ENCODE measurements at regions not wholly inside any gene's neighbourhood (a gene's known extent, or its start where the extent isn't known, plus 50 kb on each side); places are given as distances from the start of the nearest gene placed in this dataset.

DNA sequence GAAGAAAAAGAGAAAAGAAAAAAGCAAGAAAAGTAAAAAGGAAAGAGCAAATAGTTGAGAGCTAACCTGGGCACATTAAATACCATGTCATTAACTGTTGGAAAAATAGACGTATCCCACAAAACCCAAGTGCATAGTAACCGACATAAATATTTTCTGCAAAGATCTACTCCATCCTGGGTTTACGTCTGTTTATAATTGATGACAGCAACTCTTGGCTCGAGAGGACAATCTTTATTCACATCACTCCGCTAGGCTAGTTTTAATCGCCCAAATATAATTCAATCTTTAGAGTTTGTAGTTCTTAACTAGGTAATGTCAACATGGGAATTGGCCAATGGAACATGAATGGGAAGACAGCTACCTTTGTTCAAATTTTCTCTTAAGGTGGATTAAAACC lies 321.7 kb upstream of the TNC start:
- TF ChIP-seq, protein P1, sequence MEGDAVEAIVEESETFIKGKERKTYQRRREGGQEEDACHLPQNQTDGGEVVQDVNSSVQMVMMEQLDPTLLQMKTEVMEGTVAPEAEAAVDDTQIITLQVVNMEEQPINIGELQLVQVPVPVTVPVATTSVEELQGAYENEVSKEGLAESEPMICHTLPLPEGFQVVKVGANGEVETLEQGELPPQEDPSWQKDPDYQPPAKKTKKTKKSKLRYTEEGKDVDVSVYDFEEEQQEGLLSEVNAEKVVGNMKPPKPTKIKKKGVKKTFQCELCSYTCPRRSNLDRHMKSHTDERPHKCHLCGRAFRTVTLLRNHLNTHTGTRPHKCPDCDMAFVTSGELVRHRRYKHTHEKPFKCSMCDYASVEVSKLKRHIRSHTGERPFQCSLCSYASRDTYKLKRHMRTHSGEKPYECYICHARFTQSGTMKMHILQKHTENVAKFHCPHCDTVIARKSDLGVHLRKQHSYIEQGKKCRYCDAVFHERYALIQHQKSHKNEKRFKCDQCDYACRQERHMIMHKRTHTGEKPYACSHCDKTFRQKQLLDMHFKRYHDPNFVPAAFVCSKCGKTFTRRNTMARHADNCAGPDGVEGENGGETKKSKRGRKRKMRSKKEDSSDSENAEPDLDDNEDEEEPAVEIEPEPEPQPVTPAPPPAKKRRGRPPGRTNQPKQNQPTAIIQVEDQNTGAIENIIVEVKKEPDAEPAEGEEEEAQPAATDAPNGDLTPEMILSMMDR (IDR thresholded peaks at IDR 0.05): no peak
- TF ChIP-seq, protein P2, sequence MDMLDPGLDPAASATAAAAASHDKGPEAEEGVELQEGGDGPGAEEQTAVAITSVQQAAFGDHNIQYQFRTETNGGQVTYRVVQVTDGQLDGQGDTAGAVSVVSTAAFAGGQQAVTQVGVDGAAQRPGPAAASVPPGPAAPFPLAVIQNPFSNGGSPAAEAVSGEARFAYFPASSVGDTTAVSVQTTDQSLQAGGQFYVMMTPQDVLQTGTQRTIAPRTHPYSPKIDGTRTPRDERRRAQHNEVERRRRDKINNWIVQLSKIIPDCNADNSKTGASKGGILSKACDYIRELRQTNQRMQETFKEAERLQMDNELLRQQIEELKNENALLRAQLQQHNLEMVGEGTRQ (CRISPR knock-in tag; IDR thresholded peaks at IDR 0.05): no peak
- no peak for TF ChIP-seq JAZF1 (CRISPR knock-in tag; IDR thresholded peaks at IDR 0.05)
- no peak for TF ChIP-seq TEAD4 (CRISPR knock-in tag; IDR thresholded peaks at IDR 0.05)
- TF ChIP-seq JUN (CRISPR knock-in tag; IDR thresholded peaks at IDR 0.05): no peak
- TF ChIP-seq CREB1 (CRISPR knock-in tag; IDR thresholded peaks at IDR 0.05): no peak
- TF ChIP-seq, protein P3, sequence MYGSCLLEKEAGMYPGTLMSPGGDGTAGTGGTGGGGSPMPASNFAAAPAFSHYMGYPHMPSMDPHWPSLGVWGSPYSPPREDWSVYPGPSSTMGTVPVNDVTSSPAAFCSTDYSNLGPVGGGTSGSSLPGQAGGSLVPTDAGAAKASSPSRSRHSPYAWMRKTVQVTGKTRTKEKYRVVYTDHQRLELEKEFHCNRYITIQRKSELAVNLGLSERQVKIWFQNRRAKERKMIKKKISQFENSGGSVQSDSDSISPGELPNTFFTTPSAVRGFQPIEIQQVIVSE (CRISPR knock-in tag; IDR thresholded peaks at IDR 0.05; ENCODE audit: borderline replicate concordance): no peak
- no peak for TF ChIP-seq ZNF263 (CRISPR knock-in tag; IDR thresholded peaks at IDR 0.05; ENCODE audit: low read depth)
- TF ChIP-seq, protein P4, sequence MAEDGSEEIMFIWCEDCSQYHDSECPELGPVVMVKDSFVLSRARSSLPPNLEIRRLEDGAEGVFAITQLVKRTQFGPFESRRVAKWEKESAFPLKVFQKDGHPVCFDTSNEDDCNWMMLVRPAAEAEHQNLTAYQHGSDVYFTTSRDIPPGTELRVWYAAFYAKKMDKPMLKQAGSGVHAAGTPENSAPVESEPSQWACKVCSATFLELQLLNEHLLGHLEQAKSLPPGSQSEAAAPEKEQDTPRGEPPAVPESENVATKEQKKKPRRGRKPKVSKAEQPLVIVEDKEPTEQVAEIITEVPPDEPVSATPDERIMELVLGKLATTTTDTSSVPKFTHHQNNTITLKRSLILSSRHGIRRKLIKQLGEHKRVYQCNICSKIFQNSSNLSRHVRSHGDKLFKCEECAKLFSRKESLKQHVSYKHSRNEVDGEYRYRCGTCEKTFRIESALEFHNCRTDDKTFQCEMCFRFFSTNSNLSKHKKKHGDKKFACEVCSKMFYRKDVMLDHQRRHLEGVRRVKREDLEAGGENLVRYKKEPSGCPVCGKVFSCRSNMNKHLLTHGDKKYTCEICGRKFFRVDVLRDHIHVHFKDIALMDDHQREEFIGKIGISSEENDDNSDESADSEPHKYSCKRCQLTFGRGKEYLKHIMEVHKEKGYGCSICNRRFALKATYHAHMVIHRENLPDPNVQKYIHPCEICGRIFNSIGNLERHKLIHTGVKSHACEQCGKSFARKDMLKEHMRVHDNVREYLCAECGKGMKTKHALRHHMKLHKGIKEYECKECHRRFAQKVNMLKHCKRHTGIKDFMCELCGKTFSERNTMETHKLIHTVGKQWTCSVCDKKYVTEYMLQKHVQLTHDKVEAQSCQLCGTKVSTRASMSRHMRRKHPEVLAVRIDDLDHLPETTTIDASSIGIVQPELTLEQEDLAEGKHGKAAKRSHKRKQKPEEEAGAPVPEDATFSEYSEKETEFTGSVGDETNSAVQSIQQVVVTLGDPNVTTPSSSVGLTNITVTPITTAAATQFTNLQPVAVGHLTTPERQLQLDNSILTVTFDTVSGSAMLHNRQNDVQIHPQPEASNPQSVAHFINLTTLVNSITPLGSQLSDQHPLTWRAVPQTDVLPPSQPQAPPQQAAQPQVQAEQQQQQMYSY (CRISPR knock-in tag; IDR thresholded peaks at IDR 0.05): no peak
- TF ChIP-seq NR1H2 (CRISPR knock-in tag; IDR thresholded peaks at IDR 0.05): no peak
- no peak for TF ChIP-seq MLX (CRISPR knock-in tag; IDR thresholded peaks at IDR 0.05)
- TF ChIP-seq NR3C1 (CRISPR knock-in tag; conservative IDR thresholded peaks at IDR 0.05; ENCODE audit: low read depth): no peak
